Inflammatory macrophage (primary cell): ENCODE measurements at regions not wholly inside any gene's neighbourhood (a gene's known extent, or its start where the extent isn't known, plus 50 kb on each side); places are given as distances from the start of the nearest gene placed in this dataset.

Source experiments
- DNase-seq, 2 donors: peaks; one replicate each; pipeline ENCODE4 v3.0.0-alpha.2; 2020 to 2022

DNA sequence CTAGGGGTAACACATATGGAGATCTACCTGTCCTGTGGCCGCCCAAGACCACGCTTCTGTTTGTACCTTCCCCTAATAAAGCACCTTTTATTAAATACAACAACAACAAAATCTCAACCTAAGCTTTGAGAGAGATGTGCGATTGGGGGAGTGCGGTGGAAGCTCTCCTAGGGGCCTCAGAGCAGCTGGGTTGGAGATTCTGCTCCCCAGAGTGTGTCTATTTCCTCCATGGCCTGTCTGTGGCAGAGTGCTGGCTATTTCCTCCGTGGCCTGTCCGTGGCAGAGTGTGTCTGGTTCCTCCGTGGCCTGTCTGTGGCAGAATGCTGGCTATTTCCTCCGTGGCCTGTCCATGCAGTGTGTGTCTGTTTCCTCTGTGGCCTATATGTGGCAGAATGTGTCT lies 139.3 kb upstream of the IPO9 start:
- DNase-seq: no peak

DNA sequence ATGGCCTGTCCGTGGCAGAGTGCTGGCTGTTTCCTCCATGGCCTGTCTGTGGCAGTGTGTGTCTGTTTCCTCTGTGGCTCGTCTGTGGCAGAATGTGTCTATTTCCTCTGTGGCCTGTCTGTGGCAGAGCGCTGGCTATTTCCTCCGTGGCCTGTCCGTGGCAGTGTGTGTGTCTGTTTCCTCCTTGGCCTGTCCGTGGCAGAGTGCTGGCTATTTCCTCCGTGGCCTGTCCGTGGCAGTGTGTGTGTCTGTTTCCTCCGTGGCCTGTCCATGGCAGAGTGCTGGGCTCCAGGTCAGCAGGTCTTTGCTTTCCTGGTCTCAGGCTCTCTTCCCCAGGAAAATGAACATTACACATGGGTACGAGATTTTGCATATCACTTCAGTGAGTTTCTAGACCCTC lies 138.4 kb upstream of the IPO9 start:
- DNase-seq: no peak

DNA sequence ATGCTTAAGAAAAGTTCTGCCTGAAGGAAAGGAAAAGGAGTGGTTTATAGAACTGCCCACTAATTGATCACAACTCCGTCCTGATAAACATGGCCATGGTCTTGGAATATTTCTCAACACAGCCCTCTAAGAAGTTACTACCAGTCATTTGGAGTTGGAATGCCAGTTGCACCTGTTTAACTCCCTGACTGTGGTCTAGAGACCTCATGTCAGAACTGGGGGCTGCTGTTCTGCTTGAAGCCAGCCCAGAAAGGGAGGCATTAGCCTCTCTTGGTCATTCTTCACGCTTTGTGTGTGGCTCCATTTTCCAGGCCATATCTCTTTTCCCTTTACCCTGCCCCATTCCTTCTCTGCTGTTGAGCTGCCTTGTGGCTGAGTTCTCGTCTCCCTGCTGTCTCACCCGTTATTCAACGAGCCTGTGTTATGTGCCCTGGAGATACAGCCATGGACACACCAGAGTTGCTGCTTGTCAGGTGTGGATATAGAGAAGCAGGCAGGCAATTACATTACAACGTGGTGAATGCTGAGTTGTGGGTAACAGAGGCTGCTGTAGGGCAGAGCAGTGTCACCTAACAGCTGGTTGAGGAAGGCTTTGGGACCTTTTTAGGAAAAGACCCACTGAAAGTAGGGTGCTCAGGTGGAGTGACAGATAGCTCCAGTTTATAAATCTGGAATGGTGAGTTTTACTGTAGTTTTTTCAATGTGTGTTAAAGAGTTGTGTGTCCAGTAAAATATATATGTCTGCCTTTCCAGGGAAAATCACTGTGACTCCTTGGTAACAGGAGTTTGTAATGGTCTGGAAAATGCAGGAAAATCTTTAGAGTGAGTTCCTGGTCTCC lies 137.0 kb upstream of the IPO9 start:
- DNase-seq: no peak

DNA sequence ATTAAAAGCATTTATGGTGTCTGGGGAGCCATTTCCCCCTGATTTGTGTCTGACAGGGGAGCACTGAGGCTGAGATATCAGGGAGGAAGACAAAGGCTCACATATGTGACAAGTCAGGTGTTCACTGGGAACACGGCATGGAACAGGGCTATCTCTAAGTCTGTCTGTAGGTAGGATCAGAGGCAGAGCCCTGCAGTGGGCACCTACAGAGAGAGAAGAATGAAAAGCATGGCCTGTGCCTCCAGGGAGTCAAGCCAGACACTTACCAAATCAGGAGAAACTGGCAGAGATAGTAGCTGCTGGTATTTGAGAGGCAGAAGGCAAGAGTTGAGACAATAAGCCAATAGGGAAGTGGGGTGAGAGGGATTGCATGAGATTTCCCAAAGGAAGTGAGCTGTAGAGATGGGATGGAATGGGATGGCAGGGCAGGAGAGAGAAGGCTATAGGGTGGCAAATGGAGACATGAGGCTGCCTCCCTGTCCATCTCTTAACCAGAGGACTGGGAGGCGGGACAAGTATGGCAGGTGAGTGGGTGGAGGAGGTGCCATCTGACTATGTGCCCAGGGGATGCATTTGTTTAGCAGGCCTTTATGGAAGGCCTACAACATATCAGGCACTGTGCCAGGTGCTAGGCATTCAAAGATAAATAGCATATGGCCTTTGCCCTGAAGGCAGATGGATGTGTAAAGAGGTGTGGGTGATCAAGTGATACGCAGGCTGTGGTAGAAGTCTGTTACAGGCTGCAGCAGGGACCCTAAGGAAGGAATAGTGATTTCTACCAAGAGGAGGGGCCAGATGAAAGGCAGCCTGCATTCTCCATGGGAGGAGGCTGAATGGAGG lies 136.2 kb upstream of the IPO9 start:
- DNase-seq: no peak

DNA sequence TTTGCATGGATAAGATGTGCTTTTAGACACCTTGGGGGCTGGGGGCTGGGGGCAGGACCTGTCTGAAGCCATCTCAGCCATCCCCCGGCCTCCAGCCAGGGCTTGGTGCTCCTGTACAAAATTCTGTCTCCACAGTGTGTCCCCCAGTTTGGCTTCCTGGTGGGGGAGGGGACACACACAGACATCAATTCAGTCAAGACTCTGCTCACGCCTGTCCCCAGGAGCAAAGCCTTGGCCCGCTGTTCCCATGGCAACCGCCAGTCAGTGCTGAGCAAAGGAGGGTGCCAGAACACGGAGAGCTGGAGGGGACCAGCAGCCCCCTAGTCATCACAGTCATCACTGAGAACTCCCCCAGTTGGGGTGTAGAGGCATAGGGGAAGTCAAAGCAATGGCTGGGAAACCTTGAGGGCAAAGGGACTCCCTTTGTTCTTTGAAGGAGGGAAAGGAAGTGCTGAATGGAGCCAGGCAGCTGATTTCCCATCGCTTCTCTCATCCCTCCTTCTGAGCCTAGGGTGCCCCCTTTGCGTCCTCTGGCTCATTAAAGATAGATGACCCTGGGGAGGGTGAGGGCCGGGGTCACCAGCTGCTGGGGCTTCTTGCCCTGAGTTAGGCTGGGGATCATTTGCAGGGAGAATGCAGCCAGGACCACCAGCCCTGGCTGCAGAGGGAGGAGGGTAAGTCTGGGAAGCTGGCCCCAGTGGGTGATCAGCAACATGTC lies 134.9 kb upstream of the IPO9 start:
- no peak for DNase-seq

DNA sequence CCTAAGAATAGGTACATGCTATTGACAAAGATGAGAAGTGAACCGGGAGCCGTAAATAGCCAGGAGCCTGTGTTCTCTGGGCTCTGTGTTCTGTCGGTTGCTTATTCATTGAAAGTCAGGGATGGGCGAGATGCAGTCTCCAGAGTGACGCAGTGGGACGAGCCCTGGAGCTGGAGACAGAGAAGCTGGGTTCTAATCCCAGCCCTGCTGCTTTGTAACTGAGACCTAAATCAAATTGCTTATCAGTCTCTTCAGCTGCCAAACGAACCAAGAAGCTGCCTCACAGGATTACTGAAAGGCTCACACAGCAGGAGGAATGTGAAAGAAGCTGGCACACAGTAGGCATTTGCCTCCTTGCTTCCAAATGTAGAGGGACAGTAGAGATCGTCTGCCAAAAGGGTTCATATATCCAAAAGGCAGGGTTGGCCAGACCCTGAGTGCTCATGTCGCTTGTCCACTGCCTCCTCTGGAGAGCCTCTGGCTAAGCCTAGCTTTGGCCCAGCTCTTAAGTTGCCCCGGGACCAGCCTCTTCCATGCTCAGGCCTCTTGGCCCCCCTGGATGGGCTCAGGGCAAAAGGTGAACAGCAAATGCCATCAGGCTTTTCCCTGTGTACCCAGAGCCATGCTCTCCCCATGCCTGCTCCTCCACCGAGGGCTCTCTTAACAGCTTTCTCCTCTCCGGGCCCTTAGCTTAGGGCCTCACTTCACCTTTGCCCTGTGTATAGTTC lies 134.2 kb upstream of the IPO9 start:
- DNase-seq: no peak

DNA sequence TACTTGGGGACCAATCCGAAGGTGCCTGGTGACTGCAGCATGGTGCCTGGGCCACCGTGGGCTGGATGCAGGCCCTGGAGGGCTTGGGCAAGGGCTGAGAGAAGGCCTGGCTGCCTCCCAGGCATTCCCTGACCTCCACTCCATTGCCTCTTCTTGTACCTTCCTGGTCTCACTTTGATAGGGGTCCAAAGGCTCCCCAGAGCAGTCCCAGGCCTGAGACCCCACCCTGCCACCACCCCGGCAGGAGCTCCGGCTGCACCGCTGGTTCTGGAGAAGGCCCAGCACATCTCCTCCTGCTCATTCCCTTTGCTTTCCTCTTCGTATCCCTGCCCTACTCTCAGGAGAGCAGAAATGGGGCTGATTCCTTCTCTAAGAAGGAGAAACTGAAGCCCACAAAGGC lies 133.3 kb upstream of the IPO9 start:
- no peak for DNase-seq

DNA sequence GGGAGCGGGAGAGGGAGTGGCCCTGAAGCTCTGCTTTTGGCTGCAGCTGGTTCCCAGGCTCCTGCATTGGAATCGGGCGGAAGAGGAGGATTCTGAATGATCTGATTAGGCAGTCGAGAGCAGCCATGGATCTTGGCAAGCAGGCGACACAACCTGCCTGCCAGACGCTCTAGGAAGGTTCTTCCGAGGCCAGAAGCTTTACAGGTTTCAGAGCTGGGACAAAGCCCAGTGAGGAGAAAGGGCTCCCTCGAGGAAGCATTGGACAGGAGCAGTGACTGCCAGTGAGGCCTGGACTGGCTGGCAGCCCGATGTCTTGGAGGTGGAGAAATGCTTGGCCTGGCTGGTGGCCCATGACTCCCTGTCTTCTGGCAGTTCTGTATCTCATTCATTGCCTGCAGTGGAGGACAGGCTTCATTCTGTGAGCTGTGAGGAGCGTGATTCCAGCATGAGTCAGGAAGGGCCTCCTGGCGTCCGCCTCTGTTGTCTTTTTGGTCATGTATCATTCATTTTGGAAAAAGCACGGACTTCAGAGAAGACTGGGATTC lies 132.7 kb upstream of the IPO9 start:
- DNase-seq: no peak

DNA sequence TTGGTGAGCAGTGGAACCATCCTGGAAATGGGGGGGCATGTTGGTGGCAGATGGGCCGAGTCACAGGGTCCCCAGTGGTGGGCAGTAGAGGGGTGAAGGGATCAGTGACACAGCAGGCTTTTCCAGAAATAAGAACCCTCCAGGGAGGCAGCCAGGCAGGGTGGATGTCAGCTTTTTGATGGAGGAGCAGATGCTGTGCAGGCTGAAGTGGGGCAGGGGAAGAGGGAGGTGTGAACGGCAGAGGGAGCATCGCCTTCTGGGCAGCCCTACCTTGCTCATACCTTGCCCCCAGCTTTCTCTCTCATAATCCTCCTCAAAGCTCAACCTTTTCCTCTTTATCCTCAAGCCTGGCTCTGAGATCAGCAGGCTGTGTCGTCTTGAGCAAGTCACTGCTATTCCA lies 131.8 kb upstream of the IPO9 start:
- no peak for DNase-seq

DNA sequence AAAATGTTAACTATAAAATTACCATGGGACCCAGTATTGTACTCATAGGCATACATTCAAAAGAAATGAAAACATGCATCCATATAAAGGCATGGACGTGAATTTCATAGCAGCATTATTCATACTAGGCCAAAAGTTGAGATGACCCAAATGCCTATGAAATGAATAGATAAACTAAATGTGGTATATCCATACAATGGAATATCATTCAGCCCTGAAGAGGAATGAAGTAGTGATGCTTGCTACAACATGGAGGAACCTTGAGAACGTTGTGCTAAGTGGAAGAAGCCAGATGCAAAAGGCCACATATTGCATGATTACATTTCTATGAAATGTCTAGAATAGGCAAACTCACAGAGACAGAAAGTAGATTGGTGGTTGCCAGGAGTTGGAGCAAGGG lies 127.1 kb upstream of the IPO9 start:
- DNase-seq: no peak

DNA sequence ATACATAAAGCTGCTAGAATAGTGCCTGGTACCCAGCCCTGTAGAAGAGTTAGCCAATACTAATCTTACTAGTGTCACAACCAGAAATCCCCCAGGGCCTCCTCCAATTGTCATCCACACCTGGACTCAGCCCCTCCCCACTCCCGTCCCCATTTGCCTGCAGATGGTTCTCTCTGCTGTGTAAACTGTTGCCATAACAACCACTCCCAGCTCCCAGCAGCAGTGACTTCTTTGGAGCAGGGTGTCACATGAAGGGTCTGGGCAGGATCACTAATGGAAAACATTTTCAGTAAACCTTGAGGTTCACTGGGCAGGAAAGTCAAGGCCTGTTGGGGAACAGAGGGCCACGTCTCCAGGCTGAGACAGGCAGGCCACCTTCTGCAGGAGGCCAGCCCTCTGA lies 126.0 kb upstream of the IPO9 start:
- no peak for DNase-seq

DNA sequence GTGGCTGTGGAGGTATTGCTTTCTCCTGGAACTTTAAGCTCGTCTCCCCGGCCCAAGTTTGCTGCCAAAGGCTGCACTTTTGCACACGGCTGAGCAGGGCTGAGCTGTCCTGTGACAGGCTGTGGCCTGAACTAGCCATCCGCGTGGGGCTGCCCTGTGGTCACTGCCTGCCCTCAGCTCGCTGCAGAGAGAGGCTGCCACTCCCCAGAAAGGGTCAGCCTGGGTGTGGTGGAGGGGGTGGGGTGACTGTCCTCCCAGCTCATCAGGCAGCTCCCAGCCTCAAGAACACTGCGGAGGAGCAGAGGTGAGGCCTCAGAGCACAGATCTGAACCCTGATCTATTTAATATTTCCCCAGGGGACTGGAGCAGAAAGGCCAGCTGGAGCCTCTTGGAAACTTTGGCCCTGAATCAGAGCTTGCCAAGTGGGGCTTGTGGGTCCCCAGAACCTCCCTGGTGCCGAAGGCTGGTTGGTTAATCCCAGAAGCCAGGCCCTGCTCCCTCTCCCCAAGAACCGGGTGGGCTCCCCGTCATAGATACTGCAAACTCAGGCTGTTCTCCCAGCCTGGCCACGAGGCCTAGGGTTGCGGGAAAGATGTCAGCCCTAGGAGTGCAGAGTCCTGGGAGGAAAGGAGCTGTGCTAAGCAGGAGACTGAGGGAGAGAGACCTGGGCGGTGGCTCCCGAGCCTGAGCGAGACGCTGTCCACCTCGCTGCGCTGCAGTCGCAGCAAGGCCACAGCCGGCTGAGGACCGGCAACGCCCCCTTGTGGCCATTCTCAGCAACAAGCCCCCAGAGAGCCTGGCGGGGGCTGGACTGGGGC lies 125.1 kb upstream of the IPO9 start:
- peak; percentile 78 to 82 for DNase-seq

DNA sequence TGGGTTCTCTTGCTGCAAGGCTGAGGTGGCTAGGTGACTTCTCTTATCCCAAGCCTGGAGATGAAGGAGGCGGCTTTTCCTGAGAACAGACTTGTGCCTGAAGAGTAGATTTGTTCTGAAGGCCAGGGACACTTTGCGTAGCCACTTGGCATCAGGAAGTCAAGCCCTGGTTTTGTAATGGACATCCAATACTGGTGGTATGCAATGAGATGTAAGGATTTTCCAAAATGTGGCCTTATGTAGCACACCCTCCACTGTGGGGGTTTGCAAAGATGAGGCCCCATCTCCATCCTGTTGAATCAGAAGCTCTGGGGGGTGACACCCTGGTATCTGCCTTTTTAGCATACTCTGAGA lies 124.5 kb upstream of the IPO9 start:
- no peak for DNase-seq

DNA sequence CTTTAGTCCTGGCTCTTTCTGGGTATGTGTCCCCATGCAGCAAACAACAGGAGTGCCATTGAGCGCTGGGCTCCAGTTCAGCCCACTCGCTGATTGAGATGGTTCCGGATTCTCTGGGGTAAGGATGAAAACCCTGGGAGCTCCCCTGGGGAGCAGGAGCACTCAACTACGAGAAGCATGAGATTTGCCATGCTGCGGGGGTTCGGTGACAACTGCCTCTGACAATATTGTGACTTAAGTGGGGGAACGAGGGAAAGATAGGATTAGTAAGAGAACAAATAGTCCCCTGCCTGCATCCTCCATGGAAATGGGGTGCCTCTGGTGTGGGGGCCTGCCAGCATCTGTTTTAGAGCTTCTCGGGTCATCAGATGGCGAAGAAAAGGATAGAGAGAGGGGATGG lies 123.6 kb upstream of the IPO9 start:
- DNase-seq: no peak

DNA sequence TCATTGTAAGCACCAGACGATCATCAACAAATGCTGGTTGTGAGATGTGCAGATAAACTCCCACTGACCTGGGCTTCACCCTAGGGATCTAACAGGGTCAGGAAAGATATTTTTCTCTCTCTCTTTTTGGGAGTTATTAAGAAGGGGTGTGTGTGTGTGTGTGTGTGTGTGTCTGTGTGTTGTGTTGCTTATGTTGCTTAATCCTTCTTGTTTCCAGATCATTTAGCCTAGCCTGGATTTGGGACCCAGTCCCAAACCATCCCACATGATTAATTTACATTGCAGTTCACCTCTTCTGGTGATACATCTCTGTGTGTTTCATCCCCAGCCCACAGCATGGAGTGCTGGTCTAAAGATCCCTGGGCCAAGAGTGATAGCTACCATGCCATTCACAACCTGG lies 122.8 kb upstream of the IPO9 start:
- no peak for DNase-seq

DNA sequence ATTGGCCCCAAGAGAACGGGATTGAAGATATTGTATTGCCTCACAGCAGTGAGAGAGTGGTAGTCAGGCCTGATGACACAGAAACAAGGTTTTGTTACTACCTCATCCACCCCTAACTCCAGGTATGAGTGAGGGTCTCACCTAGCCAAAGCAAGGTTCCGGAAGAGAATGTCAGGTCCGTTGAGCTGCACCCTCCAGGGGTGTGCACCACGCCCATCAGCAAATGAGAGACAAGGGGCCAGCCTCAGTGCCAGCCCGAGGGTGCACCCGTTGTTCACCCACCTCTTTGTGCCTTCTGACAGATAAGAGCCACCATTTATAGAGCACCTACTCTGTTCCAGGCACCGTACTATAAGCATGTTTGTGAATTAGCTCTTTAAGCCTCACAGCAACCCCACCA lies 121.9 kb upstream of the IPO9 start:
- no peak for DNase-seq

DNA sequence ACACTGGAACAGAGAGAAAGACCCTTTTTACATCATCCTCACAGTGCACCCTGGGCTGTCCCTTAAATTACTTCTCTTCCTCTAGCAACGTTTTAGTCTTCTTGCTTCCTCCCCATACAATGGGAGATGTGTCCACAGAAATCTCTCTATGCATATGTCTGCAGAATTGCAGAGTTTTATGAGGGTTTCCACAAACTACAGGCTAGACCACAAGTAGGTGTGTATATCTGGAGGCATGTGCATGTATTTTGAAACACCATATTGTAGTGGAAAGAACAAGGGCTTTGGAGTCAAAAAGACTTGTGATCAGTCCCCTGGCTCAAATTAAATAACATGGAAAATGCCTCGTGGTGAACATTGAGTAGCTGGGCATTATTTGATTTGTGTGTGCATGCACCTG lies 121.3 kb upstream of the IPO9 start:
- DNase-seq: peak; percentile 56 to 64

DNA sequence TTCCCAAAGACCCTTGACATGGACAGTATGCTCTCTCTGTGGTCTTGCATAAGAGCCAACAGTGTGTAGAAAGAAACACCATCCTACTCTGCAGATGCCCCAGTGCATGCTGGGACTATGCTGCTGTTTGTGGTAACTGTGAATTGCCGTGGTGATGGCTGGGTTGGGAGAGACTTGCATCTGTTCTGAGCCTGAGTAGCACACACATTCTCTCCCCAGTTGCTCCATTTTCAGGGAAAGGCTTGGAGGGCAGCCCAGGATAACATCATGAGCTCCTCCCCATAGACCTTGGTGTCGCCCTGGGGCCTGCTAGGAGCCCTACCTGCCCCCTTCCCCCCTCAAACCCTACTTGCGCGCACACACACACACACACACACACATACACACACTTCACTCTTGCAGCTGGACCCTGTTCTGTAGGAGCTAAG lies 120.9 kb upstream of the IPO9 start:
- peak; percentile 54 to 75 for DNase-seq

DNA sequence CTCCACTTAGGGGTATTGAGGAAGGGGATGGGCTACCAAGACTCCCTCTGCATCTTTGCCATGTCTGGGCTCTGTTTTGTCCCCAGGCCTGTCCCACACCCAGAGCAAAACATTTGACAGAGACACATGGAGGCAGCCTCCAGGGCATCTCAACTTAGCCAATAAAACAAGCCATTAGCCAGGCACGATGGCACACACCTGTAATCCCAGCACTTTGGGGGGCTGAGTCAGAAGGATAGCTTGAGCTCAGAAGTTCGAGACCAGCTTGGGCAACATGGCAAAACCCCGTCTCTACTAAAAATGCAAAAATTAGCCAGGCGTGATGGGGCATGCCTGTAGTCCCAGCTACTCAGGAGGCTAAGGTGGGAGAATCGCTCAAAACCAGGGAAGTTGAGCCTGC lies 120.3 kb upstream of the IPO9 start:
- no peak for DNase-seq

DNA sequence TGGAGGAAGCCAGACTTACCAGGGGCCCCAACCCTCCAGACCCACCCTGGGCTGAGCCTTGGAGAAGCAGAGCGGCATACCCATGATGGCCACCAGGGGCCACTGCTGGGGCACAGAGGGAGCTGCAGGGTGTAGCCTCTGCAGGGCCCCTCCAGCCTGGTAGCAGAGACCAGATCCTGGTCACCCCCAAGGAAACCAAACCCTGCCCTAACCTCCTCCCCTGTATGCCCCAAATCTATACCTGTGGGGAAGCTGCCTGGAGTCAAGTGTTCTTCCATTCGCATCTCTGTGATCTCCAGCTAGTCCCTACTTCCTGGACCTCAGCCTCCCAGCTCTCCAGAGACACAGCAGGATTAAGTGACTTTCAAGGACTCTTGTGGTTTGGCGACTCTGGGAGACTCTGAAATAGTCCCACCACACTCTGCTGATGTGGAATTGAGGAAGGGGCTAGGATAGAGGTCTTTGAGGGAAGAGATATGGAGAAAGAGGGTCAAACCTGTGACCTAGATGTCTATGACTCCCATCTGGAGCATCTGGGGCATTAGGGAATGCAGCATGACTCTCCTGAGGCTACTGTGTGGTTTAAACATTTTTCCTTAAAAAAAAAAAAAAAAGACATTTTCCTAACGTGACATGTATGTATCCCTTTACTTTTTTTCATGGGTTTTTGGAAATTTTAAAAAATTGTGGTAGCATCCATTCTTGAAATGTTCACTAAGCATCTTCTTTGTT lies 119.2 kb upstream of the IPO9 start:
- DNase-seq: peak; percentile 58 to 70
